AG04450 (cell line): ENCODE measurements at regions not wholly inside any gene's neighbourhood (a gene's known extent, or its start where the extent isn't known, plus 50 kb on each side); places are given as distances from the start of the nearest gene placed in this dataset.

Experiments used
- CTCF ChIA-PET: fragments of 300-600, 350-600 bp; formaldehyde crosslinking; extraction: SDS; loops from one replicate; lab custom pipeline; 2022; ENCODE audit warnings: antibody characterized with exemption, inconsistent platforms; lab: Charles Lee
- POLR2A ChIA-PET: fragments of 350-600 bp; formaldehyde crosslinking; extraction: SDS; loops from one replicate; lab custom pipeline; 2021; ENCODE audit warnings: antibody characterized with exemption, inconsistent platforms; lab: Yijun Ruan, JAX
- DNase-seq: peaks from one replicate; pipeline ENCODE4 v3.0.0-alpha.2; 2011; ENCODE audit warnings: low read depth, low spot score
- H3K27ac ChIP-seq: one replicate; pipeline ENCODE4 v1.5.1; 2012; ENCODE audit warnings: low read depth, low read length, control low read depth
- H3K27me3 ChIP-seq: one replicate; pipeline ENCODE4 v1.6.0; 2012; ENCODE audit warnings: low read length; ENCODE audit not compliant: control insufficient read depth, insufficient read depth
- H3K4me3 ChIP-seq: 2 replicates; pipeline ENCODE4 v1.5.1; 2011; ENCODE audit warnings: mild to moderate bottlenecking, low read depth, low read length, control low read depth
- H3K9me3 ChIP-seq: 2 replicates; pipeline ENCODE4 v1.5.1; 2012; ENCODE audit warnings: low read length; ENCODE audit not compliant: control insufficient read depth, insufficient read depth
- CTCF ChIP-seq: IDR thresholded peaks from 2 replicates; pipeline ENCODE4 v1.5.1; 2011; ENCODE audit warnings: low read depth, low read length, control low read depth, inconsistent platforms

- no peaks in the 10 kb centered on the region; the same call in 1 of the 2 replicates for H3K9me3 ChIP-seq
- no peak overlapping the region for H3K4me3 ChIP-seq
- ChIA-PET POLR2A (no interaction called here), CTCF (interaction anchor here (0.6 to 1.0 kb wide), 2 partner anchors 49 to 54 kb away, joined by 3 to 6 read pairs; no protein-coding TSS in a partner anchor)
- TF ChIP-seq CTCF: no peak
- no peak for DNase-seq
- H3K27ac ChIP-seq: no peak overlapping the region
- no peaks in the 10 kb centered on the region for H3K27me3 ChIP-seq
Observed at GRCh38 chr22:46062232-46062615, 85.3 kb upstream of the WNT7B start.

GRCh38 chr22:46062971-46063631, 86.1 kb upstream of the WNT7B start:
- Histone ChIP-seq H3K9me3 (no peaks in the 10 kb centered on the region; the same call in 1 of the 2 replicates), H3K27ac (no peak overlapping the region), H3K27me3 (no peaks in the 10 kb centered on the region), H3K4me3 (no peak overlapping the region)
- DNase-seq: no peak
- ChIA-PET CTCF (interaction anchor here (0.6 to 1.0 kb wide), 2 partner anchors 50 to 53 kb away, joined by 3 to 6 read pairs; no protein-coding TSS in a partner anchor), POLR2A (no interaction called here)
- TF ChIP-seq CTCF: no peak

- ChIA-PET CTCF (no interaction called here), POLR2A (no interaction called here)
- Histone ChIP-seq H3K27me3 (no peaks in the 10 kb centered on the region), H3K9me3 (no peaks in the 10 kb centered on the region; the same call in 1 of the 2 replicates), H3K27ac (no peak overlapping the region), H3K4me3 (no peak overlapping the region)
- TF ChIP-seq CTCF: no peak
- DNase-seq: no peak
Observed at GRCh38 chr22:46063846-46064227, 86.5 kb upstream of the PPARA start.

- DNase-seq: no peak
- ChIA-PET CTCF (interaction anchor here (1.0 kb wide), 1 partner anchor 58 kb away, joined by 4 read pairs; no protein-coding TSS in a partner anchor), POLR2A (no interaction called here)
- no peak for TF ChIP-seq CTCF
- no peak overlapping the region for H3K27ac ChIP-seq
- no peaks in the 10 kb centered on the region for H3K27me3 ChIP-seq
- H3K4me3 ChIP-seq: no peak overlapping the region
- H3K9me3 ChIP-seq: no peaks in the 10 kb centered on the region; the same call in 1 of the 2 replicates
Observed at GRCh38 chr22:46064228-46064965, 85.9 kb upstream of the PPARA start.
